GM19025 (cell line): ENCODE measurements at regions not wholly inside any gene's neighbourhood (a gene's known extent, or its start where the extent isn't known, plus 50 kb on each side); places are given as distances from the start of the nearest gene placed in this dataset.

Experiments
- ATAC-seq: cut with Tn5 transposase; IDR thresholded peaks from one replicate; pipeline ENCODE4 v1.9.1; 2021; ENCODE audit warnings: mild to moderate bottlenecking, low read depth, moderate library complexity; ENCODE audit not compliant: unreplicated experiment

- ATAC-seq: no peak
These were observed 1442.2 kb upstream of the ALCAM start for GRCh38 chr3:103924544-103924943.

GRCh38 chr3:103926936-103927335, 1439.8 kb upstream of the ALCAM start:
- ATAC-seq: no peak

- ATAC-seq: no peak
These were observed 1438.8 kb upstream of the ALCAM start for GRCh38 chr3:103927896-103928295.

- ATAC-seq: no peak
These were observed 1429.6 kb upstream of the ALCAM start for GRCh38 chr3:103937094-103937493.

GRCh38 chr3:103947062-103947461, 1419.6 kb upstream of the ALCAM start:
- no peak for ATAC-seq

- ATAC-seq: no peak
These were observed 1417.0 kb upstream of the ALCAM start for GRCh38 chr3:103949693-103950092.

GRCh38 chr3:103950676-103951075, 1416.0 kb upstream of the ALCAM start:
- ATAC-seq: no peak

- ATAC-seq: no peak
These were observed 1412.9 kb upstream of the ALCAM start for GRCh38 chr3:103953796-103954195.

GRCh38 chr3:103960819-103961218, 1405.9 kb upstream of the ALCAM start:
- ATAC-seq: no peak

GRCh38 chr3:103963599-103963998, 1403.1 kb upstream of the ALCAM start:
- no peak for ATAC-seq

GRCh38 chr3:103965764-103966163, 1400.9 kb upstream of the ALCAM start:
- ATAC-seq: no peak

- no peak for ATAC-seq
These were observed 1400.0 kb upstream of the ALCAM start for GRCh38 chr3:103966749-103967148.

GRCh38 chr3:103968131-103968530, 1398.6 kb upstream of the ALCAM start:
- ATAC-seq: peak; percentile 37

- peak; percentile 85 for ATAC-seq
These were observed 1398.0 kb upstream of the ALCAM start for GRCh38 chr3:103968751-103969150.

- peak; percentile 94 for ATAC-seq
These were observed 1389.8 kb upstream of the ALCAM start for GRCh38 chr3:103976931-103977339.

GRCh38 chr3:103977417-103977816, 1389.3 kb upstream of the ALCAM start:
- ATAC-seq: no peak

GRCh38 chr3:103991461-103992115, 1375.1 kb upstream of the ALCAM start:
- ATAC-seq: no peak

GRCh38 chr3:103992469-103992868, 1374.2 kb upstream of the ALCAM start:
- ATAC-seq: no peak

- ATAC-seq: no peak
These were observed 1361.8 kb upstream of the ALCAM start for GRCh38 chr3:104004956-104005355.

- no peak for ATAC-seq
These were observed 1360.9 kb upstream of the ALCAM start for GRCh38 chr3:104005815-104006214.

- no peak for ATAC-seq
These were observed 1348.2 kb upstream of the ALCAM start for GRCh38 chr3:104018541-104018940.

GRCh38 chr3:104031598-104031997, 1335.1 kb upstream of the ALCAM start:
- ATAC-seq: no peak

GRCh38 chr3:104032283-104032682, 1334.4 kb upstream of the ALCAM start:
- ATAC-seq: no peak
